ENCODE measurements at regions not wholly inside any gene's neighbourhood (a gene's known extent, or its start where the extent isn't known, plus 50 kb on each side); places are given as distances from the start of the nearest gene placed in this dataset.

GRCh38 chr13:30145709-30146367 is 161.5 kb downstream of the KATNAL1 start:
- TF ChIP-seq CTCF (IDR thresholded peaks at IDR 0.05) (no peak), EP300 (IDR thresholded peaks at IDR 0.05) (no peak), POLR2A (IDR thresholded peaks at IDR 0.05) (no peak), POLR2AphosphoS5 (IDR thresholded peaks at IDR 0.05) (no peak)

Data from upper lobe of left lung (tissue), 4 donors.